ENCODE measurements at regions not wholly inside any gene's neighbourhood (a gene's known extent, or its start where the extent isn't known, plus 50 kb on each side); places are given as distances from the start of the nearest gene placed in this dataset.
"Not testable (repeated sequence)": the region's sequence is repeated elsewhere in the genome, so short reads cannot be mapped to it uniquely, and the experiment has no call there.

- H3K27ac Mint-ChIP-seq; DNase-seq; intact Hi-C loops (cut with micrococcal nuclease); H3K9me3 Mint-ChIP-seq; H3K27me3 Mint-ChIP-seq; H3K4me3 Mint-ChIP-seq; H3K4me1 Mint-ChIP-seq; H3K36me3 Mint-ChIP-seq (ENCODE audit: low read depth): not testable (repeated sequence)
These were observed 158.4 kb downstream of the SPATA31A6 start for GRCh38 chr9:42341860-42342259.

GRCh38 chr9:42342297-42342696, 158.8 kb downstream of the SPATA31A6 start:
- H3K36me3 Mint-ChIP-seq (ENCODE audit: low read depth); H3K27me3 Mint-ChIP-seq; DNase-seq; H3K27ac Mint-ChIP-seq; H3K9me3 Mint-ChIP-seq; H3K4me1 Mint-ChIP-seq; intact Hi-C loops (cut with micrococcal nuclease); H3K4me3 Mint-ChIP-seq: not testable (repeated sequence)

- H3K27ac Mint-ChIP-seq; H3K4me1 Mint-ChIP-seq; DNase-seq; H3K9me3 Mint-ChIP-seq; H3K4me3 Mint-ChIP-seq; intact Hi-C loops (cut with micrococcal nuclease); H3K36me3 Mint-ChIP-seq (ENCODE audit: low read depth); H3K27me3 Mint-ChIP-seq: not testable (repeated sequence)
These were observed 161.0 kb downstream of the SPATA31A6 start for GRCh38 chr9:42344508-42344907.

- H3K9me3 Mint-ChIP-seq; H3K27me3 Mint-ChIP-seq; H3K4me3 Mint-ChIP-seq; H3K4me1 Mint-ChIP-seq; DNase-seq; H3K36me3 Mint-ChIP-seq (ENCODE audit: low read depth); intact Hi-C loops (cut with micrococcal nuclease); H3K27ac Mint-ChIP-seq: not testable (repeated sequence)
These were observed 163.5 kb downstream of the SPATA31A6 start for GRCh38 chr9:42346916-42347315.

GRCh38 chr9:42349181-42349580, 165.7 kb downstream of the SPATA31A6 start:
- H3K27ac Mint-ChIP-seq; H3K4me3 Mint-ChIP-seq; H3K9me3 Mint-ChIP-seq; H3K27me3 Mint-ChIP-seq; intact Hi-C loops (cut with micrococcal nuclease); DNase-seq; H3K36me3 Mint-ChIP-seq (ENCODE audit: low read depth); H3K4me1 Mint-ChIP-seq: not testable (repeated sequence)

- H3K27me3 Mint-ChIP-seq: not testable (repeated sequence)
These were observed 167.0 kb downstream of the SPATA31A6 start for GRCh38 chr9:42350412-42350811.

GRCh38 chr9:42357604-42358373, 174.3 kb downstream of the SPATA31A6 start:
- H3K27ac Mint-ChIP-seq; H3K4me3 Mint-ChIP-seq; H3K9me3 Mint-ChIP-seq; H3K36me3 Mint-ChIP-seq (ENCODE audit: low read depth); intact Hi-C loops (cut with micrococcal nuclease); H3K4me1 Mint-ChIP-seq; DNase-seq: not testable (repeated sequence)
- peaks cover 17% of the 10 kb centered on the region for H3K27me3 Mint-ChIP-seq

More at GRCh38 chr9:42350412-42350811, 167.0 kb downstream of the SPATA31A6 start:
- H3K27ac Mint-ChIP-seq; H3K4me3 Mint-ChIP-seq; H3K4me1 Mint-ChIP-seq; H3K9me3 Mint-ChIP-seq; DNase-seq; intact Hi-C loops (cut with micrococcal nuclease); H3K36me3 Mint-ChIP-seq (ENCODE audit: low read depth): not testable (repeated sequence)

- H3K27me3 Mint-ChIP-seq: peaks cover 17% of the 10 kb centered on the region
- H3K4me1 Mint-ChIP-seq; DNase-seq; H3K36me3 Mint-ChIP-seq (ENCODE audit: low read depth); H3K27ac Mint-ChIP-seq; intact Hi-C loops (cut with micrococcal nuclease); H3K4me3 Mint-ChIP-seq; H3K9me3 Mint-ChIP-seq: not testable (repeated sequence)
These were observed 175.3 kb downstream of the SPATA31A6 start for GRCh38 chr9:42358626-42359247.

DNA sequence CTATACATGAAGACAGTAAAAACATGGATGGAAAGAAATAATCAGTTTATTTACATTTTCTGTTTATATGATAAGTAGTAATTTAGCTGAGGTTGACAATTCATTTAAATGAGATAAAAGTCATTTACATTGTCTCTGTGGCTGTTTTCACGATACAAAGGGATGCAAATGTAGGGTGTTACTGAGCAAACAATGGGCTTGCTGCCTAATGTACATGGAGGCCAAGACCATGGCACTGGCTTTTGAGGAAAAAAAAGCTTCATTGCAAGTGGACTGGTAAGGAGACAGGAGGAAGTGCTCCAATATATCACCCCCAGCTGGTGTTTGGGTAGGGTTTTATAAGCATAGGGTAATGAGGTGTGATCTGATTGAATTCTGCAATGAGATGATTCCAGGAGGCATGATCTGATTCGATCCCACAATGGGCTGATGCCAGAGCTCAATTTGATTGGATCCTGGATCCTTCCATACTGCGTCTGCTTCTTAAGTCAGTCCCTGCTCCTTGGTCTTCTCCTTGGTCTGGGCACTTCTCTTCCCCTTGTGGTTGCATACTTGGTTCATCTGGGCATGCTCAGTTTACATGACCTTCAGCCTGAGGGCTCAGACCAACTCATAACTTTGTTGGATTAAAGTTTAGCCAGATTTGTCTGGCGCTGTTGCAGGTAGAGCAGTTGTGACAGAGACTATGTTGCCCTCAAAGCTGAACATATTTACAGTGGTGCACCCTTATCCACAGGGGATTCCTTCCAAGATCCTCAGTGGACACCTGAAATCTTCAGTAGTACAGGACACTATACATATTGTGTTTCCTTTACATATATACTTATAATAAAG, 181.2 kb downstream of the SPATA31A6 start:
- intact Hi-C loops (cut with micrococcal nuclease); H3K9me3 Mint-ChIP-seq; H3K36me3 Mint-ChIP-seq (ENCODE audit: low read depth); H3K27me3 Mint-ChIP-seq; H3K4me1 Mint-ChIP-seq; H3K27ac Mint-ChIP-seq; DNase-seq; H3K4me3 Mint-ChIP-seq: not testable (repeated sequence)

GRCh38 chr9:42365244-42365945, 181.9 kb downstream of the SPATA31A6 start:
- H3K9me3 Mint-ChIP-seq; H3K27me3 Mint-ChIP-seq; intact Hi-C loops (cut with micrococcal nuclease); H3K36me3 Mint-ChIP-seq (ENCODE audit: low read depth); H3K4me3 Mint-ChIP-seq; DNase-seq; H3K4me1 Mint-ChIP-seq; H3K27ac Mint-ChIP-seq: not testable (repeated sequence)

- H3K27ac Mint-ChIP-seq; H3K36me3 Mint-ChIP-seq (ENCODE audit: low read depth); intact Hi-C loops (cut with micrococcal nuclease); H3K9me3 Mint-ChIP-seq; H3K27me3 Mint-ChIP-seq; H3K4me3 Mint-ChIP-seq; DNase-seq; H3K4me1 Mint-ChIP-seq: not testable (repeated sequence)
These were observed 184.9 kb downstream of the SPATA31A6 start for GRCh38 chr9:42368279-42368881.

- H3K27ac Mint-ChIP-seq; H3K9me3 Mint-ChIP-seq; H3K36me3 Mint-ChIP-seq (ENCODE audit: low read depth); H3K4me1 Mint-ChIP-seq; intact Hi-C loops (cut with micrococcal nuclease); DNase-seq; H3K27me3 Mint-ChIP-seq; H3K4me3 Mint-ChIP-seq: not testable (repeated sequence)
These were observed 186.7 kb downstream of the SPATA31A6 start for GRCh38 chr9:42370172-42370571.

GRCh38 chr9:42371417-42371816, 188.0 kb downstream of the SPATA31A6 start:
- H3K27me3 Mint-ChIP-seq; intact Hi-C loops (cut with micrococcal nuclease); H3K4me1 Mint-ChIP-seq; DNase-seq; H3K27ac Mint-ChIP-seq; H3K9me3 Mint-ChIP-seq; H3K36me3 Mint-ChIP-seq (ENCODE audit: low read depth); H3K4me3 Mint-ChIP-seq: not testable (repeated sequence)

All from activated CD4-positive, alpha-beta T cell treated with anti-CD3 and anti-CD28 coated beads, Interleukin-2, amount 10 ng/mL, durations not matched to agents 24 days and 14 days (primary cell).